Testis (tissue), 2 donors: ENCODE measurements at regions not wholly inside any gene's neighbourhood (a gene's known extent, or its start where the extent isn't known, plus 50 kb on each side); places are given as distances from the start of the nearest gene placed in this dataset.

ENCODE experiments used
- CTCF ChIP-seq, 3 experiments: fragments of 450-650 bp in 2 of 3; fragments of 200-600 bp in 1 of 3; sonication (generic) in 1 of 3; IDR thresholded peaks; one replicate each; pipeline ENCODE4 v1.5.1; 2016 to 2019; ENCODE audit warnings: antibody characterized with exemption in 3 of 3, mild to moderate bottlenecking in 2 of 3, moderate library complexity in 1 of 3
- POLR2A ChIP-seq: fragments of 450-650 bp; IDR thresholded peaks from one replicate; pipeline ENCODE4 v1.6.1; 2017; ENCODE audit warnings: antibody characterized with exemption, mild to moderate bottlenecking, moderate library complexity

- no peak for TF ChIP-seq CTCF (IDR thresholded peaks at IDR 0.05)
- TF ChIP-seq POLR2A, result no peak
Observed at GRCh38 chr16:79407461-79408135, 192.9 kb downstream of the MAF start.
